Dermis blood vessel endothelial cell (primary cell): ENCODE measurements at regions not wholly inside any gene's neighbourhood (a gene's known extent, or its start where the extent isn't known, plus 50 kb on each side); places are given as distances from the start of the nearest gene placed in this dataset.
A peak's percentile ranks its signal among the peaks of the same experiment; 100 is the strongest.
"Not testable (repeated sequence)": the region's sequence is repeated elsewhere in the genome, so short reads cannot be mapped to it uniquely, and the experiment has no call there.

Experiments
- DNase-seq: peaks from one replicate; pipeline ENCODE4 v3.0.0; 2010

- no peak for DNase-seq
Measured at GRCh38 chr21:38908537-38908936, 102.8 kb downstream of the ETS2 start.

DNA sequence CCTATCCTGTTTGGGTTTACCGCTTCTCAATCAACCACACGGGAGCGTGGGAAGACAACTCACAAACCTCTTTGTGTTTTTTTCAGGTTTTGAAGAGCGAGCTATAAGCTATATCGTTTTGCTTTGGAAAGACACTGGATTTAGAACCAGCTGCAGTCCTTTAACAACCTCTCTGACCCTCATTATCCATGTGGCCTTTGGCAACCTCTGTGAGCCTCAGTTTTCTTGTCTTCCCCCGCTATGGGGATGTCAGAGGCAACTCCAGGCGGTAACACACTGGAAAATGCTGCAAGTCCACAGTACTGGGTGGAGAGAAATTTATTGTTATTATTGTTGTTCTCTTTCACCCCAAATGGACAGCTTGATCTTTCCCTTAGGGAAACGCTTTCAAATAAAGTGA, 100.0 kb downstream of the ETS2 start:
- DNase-seq, result no peak

DNA sequence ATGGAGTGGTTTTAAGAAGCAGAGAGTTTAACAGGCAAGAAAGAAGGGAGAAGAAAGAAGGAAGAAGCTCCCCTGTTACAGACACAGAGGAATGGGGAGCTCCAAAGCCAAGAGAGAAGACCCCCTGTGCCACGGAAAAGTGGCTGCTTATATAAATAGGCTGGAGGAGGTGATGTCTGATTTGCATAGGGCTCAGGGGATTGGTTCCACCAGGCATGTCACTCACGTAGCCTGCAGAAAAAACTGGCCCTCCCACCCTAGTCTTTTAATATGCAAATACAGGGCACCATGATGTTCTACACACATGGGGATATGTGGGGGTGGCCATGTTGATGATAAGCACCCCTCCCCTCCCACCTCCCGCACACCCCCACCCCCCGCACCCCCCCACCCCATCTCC, 99.6 kb downstream of the ETS2 start:
- DNase-seq, result no peak

DNA sequence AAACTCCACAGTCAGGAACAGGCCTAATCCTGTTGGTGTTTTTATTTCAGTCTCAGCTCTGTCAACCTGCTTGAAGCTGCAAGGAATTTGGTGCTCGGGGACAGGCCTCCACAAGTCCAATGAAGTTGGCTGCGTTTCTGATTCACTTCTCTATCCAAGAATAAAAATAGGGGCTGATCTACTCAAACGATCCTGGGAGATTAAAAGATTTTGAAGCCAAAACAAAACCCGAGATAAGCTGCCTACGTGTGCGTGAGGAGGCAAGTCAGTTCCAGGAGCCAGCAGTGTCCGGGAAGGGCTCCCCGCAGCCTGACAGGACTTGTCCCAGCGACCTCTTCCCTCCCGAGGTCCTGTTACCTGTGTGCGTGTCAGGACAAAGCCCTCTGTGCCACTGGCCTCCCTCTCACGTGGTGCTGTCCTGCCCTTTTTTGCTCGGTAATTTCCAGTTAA, 98.0 kb downstream of the ETS2 start:
- no peak for DNase-seq

DNA sequence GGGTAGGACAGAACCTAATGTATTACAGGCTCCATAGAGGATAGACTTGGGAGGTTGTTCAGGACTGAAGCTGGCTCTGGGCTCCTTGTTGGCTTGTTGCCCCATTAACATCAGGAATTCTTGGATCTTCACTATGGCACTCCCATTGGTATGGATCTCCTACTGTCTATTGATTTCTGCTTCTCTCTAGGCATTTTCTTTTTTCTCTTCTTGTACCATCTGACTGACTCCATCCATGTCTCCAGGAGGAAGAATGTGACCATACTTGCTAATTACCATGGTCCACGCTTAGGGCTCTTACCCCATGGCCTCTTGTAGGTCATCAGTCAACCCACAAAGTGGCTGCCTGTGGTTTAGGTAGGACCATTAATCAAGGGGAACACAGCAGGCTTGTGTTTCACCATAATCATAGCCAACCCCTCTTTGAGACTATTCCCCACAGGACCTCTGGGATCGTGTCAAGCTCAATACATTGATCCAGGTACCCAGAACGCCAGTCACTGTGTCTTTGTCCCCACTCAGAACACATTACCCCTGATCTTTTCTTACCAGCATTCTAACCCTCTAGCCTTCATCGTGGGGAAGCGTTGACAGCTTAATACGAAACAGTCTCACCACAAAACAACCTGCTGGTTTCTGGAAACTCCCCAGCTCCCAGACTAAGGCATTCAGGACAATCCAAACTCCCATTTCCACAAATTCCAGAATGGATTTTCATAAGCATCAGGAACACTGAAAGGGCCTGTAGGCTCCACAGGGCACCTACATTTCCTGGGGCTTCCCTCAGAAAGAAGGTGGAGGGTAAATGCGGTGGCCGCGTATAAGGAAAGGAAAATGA, 97.1 kb downstream of the ETS2 start:
- no peak for DNase-seq

GRCh38 chr21:38900499-38900898, 94.8 kb downstream of the ETS2 start:
- DNase-seq, result no peak

DNA sequence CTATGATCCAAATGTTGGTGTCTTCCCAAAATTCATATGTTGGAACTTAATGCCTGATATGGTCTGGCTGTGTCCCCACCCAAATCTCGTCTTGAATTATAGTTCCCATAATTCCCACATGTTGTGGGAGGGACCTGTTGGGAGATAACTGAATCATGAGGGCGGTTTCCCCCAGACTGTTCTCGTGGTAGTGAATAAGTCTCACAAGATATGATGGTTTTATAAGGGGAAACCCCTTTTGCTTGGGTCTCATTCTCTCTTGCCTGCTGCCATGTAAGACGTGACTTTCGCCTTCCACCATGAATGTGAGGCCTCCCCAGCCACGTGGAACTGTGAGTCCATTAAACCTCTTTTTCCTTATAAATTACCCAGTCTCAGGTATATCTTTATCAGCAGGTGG, 94.3 kb downstream of the ETS2 start:
- not testable (repeated sequence) for DNase-seq

- no peak for DNase-seq
Measured at GRCh38 chr21:38899277-38899947, 93.7 kb downstream of the ETS2 start.

- DNase-seq, result peak; percentile 60
Measured at GRCh38 chr21:38898422-38899096, 92.8 kb downstream of the ETS2 start.

DNA sequence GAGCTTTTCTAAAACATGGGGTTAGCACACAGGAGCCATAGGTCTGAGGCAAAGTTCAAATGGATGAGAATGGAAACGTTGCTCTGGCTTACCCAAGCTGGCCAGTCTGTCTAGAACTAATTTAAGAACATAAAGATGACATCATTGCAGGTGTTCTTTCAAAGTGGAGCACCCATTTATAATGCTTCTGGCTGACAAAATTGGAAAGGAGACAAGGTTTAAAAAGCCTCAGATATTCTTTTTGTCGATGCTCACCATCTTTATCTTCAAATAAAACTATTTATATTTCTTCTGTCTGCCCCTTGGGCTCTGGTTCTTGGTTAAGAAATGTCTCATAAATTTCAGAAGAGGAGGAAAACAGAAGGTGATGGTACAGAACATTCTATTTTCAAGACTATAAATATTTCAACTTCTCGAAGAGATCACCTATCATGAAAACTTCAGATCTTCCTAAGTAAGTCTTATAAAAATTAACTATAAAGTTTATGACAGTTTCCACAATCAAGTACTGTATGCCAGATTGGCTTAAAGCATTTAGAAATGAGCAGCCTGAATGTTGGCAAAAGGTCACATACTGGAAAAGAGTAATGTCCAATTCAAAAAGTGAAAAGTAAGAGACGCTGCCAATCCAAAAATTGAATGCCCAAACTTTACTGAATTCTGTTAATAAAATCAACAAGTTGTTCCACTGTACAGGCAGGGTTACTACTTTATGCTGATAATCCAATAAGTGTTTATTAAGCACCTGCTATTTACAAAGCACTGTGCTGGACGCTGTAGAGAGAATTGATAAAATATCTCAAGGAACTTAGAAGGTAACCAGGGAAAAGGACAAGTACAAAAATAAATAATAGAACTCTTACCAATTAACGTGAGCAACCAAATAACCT, 92.0 kb downstream of the ETS2 start:
- DNase-seq, result no peak

- no peak for DNase-seq
Measured at GRCh38 chr21:38894899-38895298, 89.2 kb downstream of the ETS2 start.

- no peak for DNase-seq
Measured at GRCh38 chr21:38888991-38889561, 83.3 kb downstream of the ETS2 start.

GRCh38 chr21:38887749-38888148, 82.0 kb downstream of the ETS2 start:
- DNase-seq, result no peak

DNA sequence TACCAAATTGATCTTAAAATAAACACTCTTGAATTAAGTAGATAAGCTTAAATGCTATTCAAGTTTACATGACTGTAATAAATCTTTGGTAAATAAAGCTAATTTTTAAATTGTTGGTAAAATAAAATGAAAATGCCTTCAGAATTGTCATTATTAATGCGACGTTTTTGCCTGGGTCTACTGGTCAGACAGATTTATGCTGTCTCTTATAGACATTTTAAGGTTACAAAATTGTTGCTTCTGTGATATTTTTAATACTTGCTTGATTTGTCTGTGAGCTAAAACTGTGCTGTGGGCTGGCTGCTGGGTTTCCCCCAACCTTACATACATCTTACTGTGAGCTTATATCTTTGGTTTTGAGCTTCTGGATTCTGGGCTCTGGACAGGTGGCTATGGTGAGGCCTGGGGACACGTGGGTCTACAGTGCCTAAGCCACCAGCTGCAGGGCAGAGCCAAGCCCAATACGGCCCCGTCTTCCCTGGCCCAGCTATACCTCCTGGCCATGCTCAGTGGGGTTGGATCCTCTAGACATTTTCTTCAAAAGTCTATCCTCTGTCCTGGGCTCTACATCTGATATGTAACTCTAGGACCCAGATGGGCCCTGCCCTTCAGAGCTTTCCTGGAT, 81.4 kb downstream of the ETS2 start:
- no peak for DNase-seq

DNA sequence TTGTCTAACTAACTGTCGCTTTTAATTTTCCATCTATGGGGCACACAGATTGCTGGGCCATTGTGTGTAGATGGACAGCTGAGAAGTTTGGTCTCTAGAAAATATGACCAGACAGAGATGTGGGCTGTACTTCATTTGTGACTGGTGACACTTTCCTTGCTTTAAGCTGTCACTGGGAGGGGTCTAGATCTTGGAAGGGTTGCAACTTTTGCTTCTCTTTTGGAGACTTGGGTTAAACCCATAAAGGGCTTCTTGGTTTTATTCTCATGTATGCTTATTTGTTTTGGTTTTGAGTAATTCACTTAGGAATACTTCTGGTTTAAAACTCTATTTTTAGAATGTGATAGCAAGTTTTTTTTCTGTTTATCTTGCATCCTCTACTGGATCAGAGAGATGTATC, 80.2 kb downstream of the ETS2 start:
- no peak for DNase-seq

DNA sequence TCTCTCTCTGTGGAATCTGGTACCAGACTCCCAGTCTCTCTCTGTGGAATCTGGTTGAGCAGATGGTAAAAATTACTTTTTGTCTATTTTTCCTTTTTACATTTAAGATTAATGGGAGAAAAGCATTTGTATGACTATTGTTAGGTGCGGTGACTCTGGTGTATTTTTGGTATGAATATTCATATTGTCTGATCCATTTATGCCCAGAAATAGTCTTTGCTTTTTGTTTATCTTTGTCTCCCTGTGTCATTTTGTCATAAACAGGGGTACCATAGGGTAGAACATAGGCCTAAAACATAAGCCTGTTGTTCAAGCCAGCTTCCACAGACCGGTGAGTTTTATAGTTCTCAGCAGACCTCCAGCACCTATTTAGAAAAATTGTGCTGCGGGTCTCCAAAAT, 78.7 kb downstream of the ETS2 start:
- DNase-seq, result no peak

DNA sequence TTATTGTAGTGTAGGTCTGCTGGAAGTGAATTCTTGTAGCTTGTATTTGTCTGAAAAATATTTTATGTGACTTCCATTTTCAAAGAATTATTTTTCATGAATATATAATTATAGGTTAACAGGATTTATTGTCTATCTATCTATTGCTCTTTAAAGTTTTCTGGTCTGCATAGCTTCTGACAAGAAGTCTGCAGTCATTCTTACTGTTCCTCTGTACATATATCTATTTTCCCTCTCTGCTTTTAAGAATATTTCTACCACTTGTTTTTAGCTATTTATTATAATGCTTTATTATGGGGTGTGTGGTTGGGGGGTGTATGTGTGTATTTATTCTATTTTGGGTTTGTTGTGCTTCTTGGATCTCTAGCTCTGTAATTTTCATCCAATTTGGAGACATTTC, 77.4 kb downstream of the ETS2 start:
- no peak for DNase-seq

- DNase-seq, result no peak
Measured at GRCh38 chr21:38881131-38881530, 75.4 kb downstream of the ETS2 start.

DNA sequence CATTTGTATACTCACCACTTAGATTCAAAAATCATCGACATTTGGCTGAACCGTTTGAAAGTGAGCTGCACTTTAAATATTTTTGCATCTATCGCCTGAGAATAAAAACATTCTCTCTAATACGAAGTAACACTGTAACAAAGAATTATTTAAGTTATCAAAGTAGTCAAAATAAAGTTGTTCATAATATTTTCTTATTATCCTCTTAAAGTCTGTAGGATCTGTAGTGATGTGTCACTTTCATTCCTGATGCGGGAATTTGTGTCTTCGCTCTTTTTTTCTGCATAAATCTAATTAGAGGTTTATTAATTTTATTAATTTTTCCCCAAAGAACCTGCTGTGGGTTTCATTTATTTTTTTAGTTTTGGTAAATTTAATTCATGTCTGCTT, 74.8 kb downstream of the ETS2 start:
- DNase-seq, result no peak

DNA sequence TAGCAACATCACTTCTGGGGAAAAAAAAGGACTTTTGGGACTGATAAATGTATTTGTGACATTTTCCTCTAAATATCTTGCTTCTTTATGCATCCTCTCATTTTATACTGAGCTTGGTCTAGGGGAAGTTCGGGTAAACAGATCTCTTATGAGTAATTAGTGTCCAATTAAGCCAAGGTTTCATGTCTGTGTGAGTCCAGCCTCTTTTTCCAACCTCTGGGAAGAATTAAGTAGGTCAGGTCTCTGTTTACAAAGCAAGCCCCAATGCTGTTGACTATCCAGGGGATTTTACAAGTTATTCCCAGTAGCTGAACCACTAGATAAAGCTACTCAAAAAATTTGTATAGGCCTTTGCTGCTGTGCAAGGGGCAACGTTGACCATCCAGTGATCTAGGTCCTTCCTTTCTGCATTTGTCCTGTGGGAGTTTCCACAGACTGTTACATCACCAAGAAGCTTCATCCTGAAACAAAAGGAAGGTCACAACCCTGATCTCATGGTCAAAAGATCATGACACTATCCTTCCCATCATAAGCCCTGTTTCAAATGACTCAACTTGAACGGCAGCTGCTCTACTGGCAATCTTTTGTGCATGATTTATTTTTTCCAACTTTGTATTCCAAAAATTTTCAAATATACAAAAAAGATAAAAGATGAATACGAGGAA, 74.3 kb downstream of the ETS2 start:
- no peak for DNase-seq
